ENCODE measurements at regions not wholly inside any gene's neighbourhood (a gene's known extent, or its start where the extent isn't known, plus 50 kb on each side); places are given as distances from the start of the nearest gene placed in this dataset.

DNA sequence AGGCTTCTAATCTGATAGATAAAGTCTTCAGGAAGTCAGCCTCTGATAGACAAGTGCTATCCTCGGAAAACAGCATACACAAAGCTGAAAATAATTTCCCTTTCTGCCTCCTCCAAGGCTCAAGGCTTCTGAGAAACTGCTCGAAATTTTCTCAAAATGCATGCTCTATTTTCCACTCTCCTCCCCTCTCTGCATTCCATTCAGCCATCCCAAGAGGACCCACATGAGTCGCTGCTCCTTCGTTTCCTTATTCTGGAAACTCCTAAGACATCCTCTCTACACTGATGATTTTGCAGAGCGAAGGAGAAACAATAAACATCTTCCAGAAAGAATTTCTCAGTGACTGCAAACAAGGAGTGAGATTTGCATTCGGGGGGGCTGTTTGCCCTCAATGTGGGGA lies 92.2 kb upstream of the SFSWAP start:
- TF ChIP-seq POLR2A (IDR thresholded peaks at IDR 0.05) (no peak), POLR2AphosphoS5 (IDR thresholded peaks at IDR 0.05) (no peak)
- TF ChIP-seq, protein P1, sequence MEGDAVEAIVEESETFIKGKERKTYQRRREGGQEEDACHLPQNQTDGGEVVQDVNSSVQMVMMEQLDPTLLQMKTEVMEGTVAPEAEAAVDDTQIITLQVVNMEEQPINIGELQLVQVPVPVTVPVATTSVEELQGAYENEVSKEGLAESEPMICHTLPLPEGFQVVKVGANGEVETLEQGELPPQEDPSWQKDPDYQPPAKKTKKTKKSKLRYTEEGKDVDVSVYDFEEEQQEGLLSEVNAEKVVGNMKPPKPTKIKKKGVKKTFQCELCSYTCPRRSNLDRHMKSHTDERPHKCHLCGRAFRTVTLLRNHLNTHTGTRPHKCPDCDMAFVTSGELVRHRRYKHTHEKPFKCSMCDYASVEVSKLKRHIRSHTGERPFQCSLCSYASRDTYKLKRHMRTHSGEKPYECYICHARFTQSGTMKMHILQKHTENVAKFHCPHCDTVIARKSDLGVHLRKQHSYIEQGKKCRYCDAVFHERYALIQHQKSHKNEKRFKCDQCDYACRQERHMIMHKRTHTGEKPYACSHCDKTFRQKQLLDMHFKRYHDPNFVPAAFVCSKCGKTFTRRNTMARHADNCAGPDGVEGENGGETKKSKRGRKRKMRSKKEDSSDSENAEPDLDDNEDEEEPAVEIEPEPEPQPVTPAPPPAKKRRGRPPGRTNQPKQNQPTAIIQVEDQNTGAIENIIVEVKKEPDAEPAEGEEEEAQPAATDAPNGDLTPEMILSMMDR (IDR thresholded peaks at IDR 0.05) = no peak
